ENCODE measurements at regions not wholly inside any gene's neighbourhood (a gene's known extent, or its start where the extent isn't known, plus 50 kb on each side); places are given as distances from the start of the nearest gene placed in this dataset.
"Not testable (repeated sequence)": the region's sequence is repeated elsewhere in the genome, so short reads cannot be mapped to it uniquely, and the experiment has no call there.

- H3K4me1 ChIP-seq (ENCODE audit: insufficient read depth, low read length), result no peaks in the 10 kb centered on the region
- no peak overlapping the region for H3K4me3 ChIP-seq (ENCODE audit: low read depth in 1 of 2, low read length in 2 of 2)
- H3K27ac ChIP-seq (ENCODE audit: low read depth, low read length), result no peak overlapping the region
- no peaks in the 10 kb centered on the region for H3K36me3 ChIP-seq (ENCODE audit: insufficient read depth, low read length)
- no peaks in the 10 kb centered on the region for H3K27me3 ChIP-seq (ENCODE audit: control insufficient read depth in 1 of 2, insufficient read depth in 2 of 2, low read length in 2 of 2)
- H3K9me3 ChIP-seq (ENCODE audit: low read length), result no peaks in the 10 kb centered on the region
- no peak overlapping the region for H3K9ac ChIP-seq (ENCODE audit: low read length)
Observed at GRCh38 chr13:81138353-81138980, 797.5 kb upstream of the SPRY2 start.

- Histone ChIP-seq H3K9ac (ENCODE audit: low read length) (no peak overlapping the region), H3K9me3 (ENCODE audit: low read length) (no peaks in the 10 kb centered on the region), H3K4me3 (ENCODE audit: low read depth in 1 of 2, low read length in 2 of 2) (no peak overlapping the region), H3K27ac (ENCODE audit: low read depth, low read length) (no peak overlapping the region), H3K4me1 (ENCODE audit: insufficient read depth, low read length) (no peaks in the 10 kb centered on the region), H3K27me3 (ENCODE audit: control insufficient read depth in 1 of 2, insufficient read depth in 2 of 2, low read length in 2 of 2) (no peaks in the 10 kb centered on the region), H3K36me3 (ENCODE audit: insufficient read depth, low read length) (no peaks in the 10 kb centered on the region)
Observed at GRCh38 chr13:81133066-81133465, 792.1 kb upstream of the SPRY2 start.

- Histone ChIP-seq H3K36me3 (ENCODE audit: insufficient read depth, low read length) (no peaks in the 10 kb centered on the region), H3K4me3 (ENCODE audit: low read depth in 1 of 2, low read length in 2 of 2) (no peak overlapping the region), H3K9me3 (ENCODE audit: low read length) (no peaks in the 10 kb centered on the region), H3K4me1 (ENCODE audit: insufficient read depth, low read length) (no peaks in the 10 kb centered on the region), H3K9ac (ENCODE audit: low read length) (no peak overlapping the region), H3K27ac (ENCODE audit: low read depth, low read length) (no peak overlapping the region), H3K27me3 (ENCODE audit: control insufficient read depth in 1 of 2, insufficient read depth in 2 of 2, low read length in 2 of 2) (no peaks in the 10 kb centered on the region)
Observed at GRCh38 chr13:81117416-81117815, 776.5 kb upstream of the SPRY2 start.

GRCh38 chr13:81116461-81117282, 775.7 kb upstream of the SPRY2 start:
- Histone ChIP-seq H3K4me1 (ENCODE audit: insufficient read depth, low read length) (no peaks in the 10 kb centered on the region), H3K36me3 (ENCODE audit: insufficient read depth, low read length) (no peaks in the 10 kb centered on the region), H3K9me3 (ENCODE audit: low read length) (no peaks in the 10 kb centered on the region), H3K9ac (ENCODE audit: low read length) (no peak overlapping the region), H3K27ac (ENCODE audit: low read depth, low read length) (no peak overlapping the region), H3K27me3 (ENCODE audit: control insufficient read depth in 1 of 2, insufficient read depth in 2 of 2, low read length in 2 of 2) (no peaks in the 10 kb centered on the region), H3K4me3 (ENCODE audit: low read depth in 1 of 2, low read length in 2 of 2) (no peak overlapping the region)

- H3K27me3 ChIP-seq (ENCODE audit: control insufficient read depth in 1 of 2, insufficient read depth in 2 of 2, low read length in 2 of 2), result no peaks in the 10 kb centered on the region
- no peak overlapping the region for H3K4me3 ChIP-seq (ENCODE audit: low read depth in 1 of 2, low read length in 2 of 2)
- H3K27ac ChIP-seq (ENCODE audit: low read depth, low read length), result no peak overlapping the region
- H3K9ac ChIP-seq (ENCODE audit: low read length), result no peak overlapping the region
- no peaks in the 10 kb centered on the region for H3K4me1 ChIP-seq (ENCODE audit: insufficient read depth, low read length)
- no peaks in the 10 kb centered on the region for H3K36me3 ChIP-seq (ENCODE audit: insufficient read depth, low read length)
- H3K9me3 ChIP-seq (ENCODE audit: low read length), result no peaks in the 10 kb centered on the region
Observed at GRCh38 chr13:81109026-81109425, 768.1 kb upstream of the SPRY2 start.

GRCh38 chr13:81106348-81106747, 765.4 kb upstream of the SPRY2 start:
- Histone ChIP-seq H3K27ac (ENCODE audit: low read depth, low read length) (no peak overlapping the region), H3K27me3 (ENCODE audit: control insufficient read depth in 1 of 2, insufficient read depth in 2 of 2, low read length in 2 of 2) (no peaks in the 10 kb centered on the region), H3K36me3 (ENCODE audit: insufficient read depth, low read length) (no peaks in the 10 kb centered on the region), H3K9me3 (ENCODE audit: low read length) (no peaks in the 10 kb centered on the region), H3K9ac (ENCODE audit: low read length) (no peak overlapping the region), H3K4me1 (ENCODE audit: insufficient read depth, low read length) (no peaks in the 10 kb centered on the region), H3K4me3 (ENCODE audit: low read depth in 1 of 2, low read length in 2 of 2) (no peak overlapping the region)

GRCh38 chr13:81104035-81104715, 763.2 kb upstream of the SPRY2 start:
- H3K36me3 ChIP-seq (ENCODE audit: insufficient read depth, low read length), result no peaks in the 10 kb centered on the region

GRCh38 chr13:81102066-81102465, 761.1 kb upstream of the SPRY2 start:
- not testable (repeated sequence) for H3K4me1 ChIP-seq (ENCODE audit: insufficient read depth, low read length); H3K27me3 ChIP-seq (ENCODE audit: control insufficient read depth in 1 of 2, insufficient read depth in 2 of 2, low read length in 2 of 2); H3K36me3 ChIP-seq (ENCODE audit: insufficient read depth, low read length)

More at GRCh38 chr13:81104035-81104715, 763.2 kb upstream of the SPRY2 start:
- Histone ChIP-seq H3K4me3 (ENCODE audit: low read depth in 1 of 2, low read length in 2 of 2) (no peak overlapping the region), H3K9ac (ENCODE audit: low read length) (no peak overlapping the region), H3K27me3 (ENCODE audit: control insufficient read depth in 1 of 2, insufficient read depth in 2 of 2, low read length in 2 of 2) (no peaks in the 10 kb centered on the region), H3K27ac (ENCODE audit: low read depth, low read length) (no peak overlapping the region), H3K4me1 (ENCODE audit: insufficient read depth, low read length) (no peaks in the 10 kb centered on the region), H3K9me3 (ENCODE audit: low read length) (no peaks in the 10 kb centered on the region)

GRCh38 chr13:81089371-81090157, 748.6 kb upstream of the SPRY2 start:
- Histone ChIP-seq H3K4me1 (ENCODE audit: insufficient read depth, low read length) (no peaks in the 10 kb centered on the region), H3K36me3 (ENCODE audit: insufficient read depth, low read length) (no peaks in the 10 kb centered on the region), H3K27ac (ENCODE audit: low read depth, low read length) (no peak overlapping the region), H3K9ac (ENCODE audit: low read length) (no peak overlapping the region), H3K9me3 (ENCODE audit: low read length) (no peaks in the 10 kb centered on the region), H3K27me3 (ENCODE audit: control insufficient read depth in 1 of 2, insufficient read depth in 2 of 2, low read length in 2 of 2) (no peaks in the 10 kb centered on the region), H3K4me3 (ENCODE audit: low read depth in 1 of 2, low read length in 2 of 2) (no peak overlapping the region)

More at GRCh38 chr13:81102066-81102465, 761.1 kb upstream of the SPRY2 start:
- H3K9me3 ChIP-seq (ENCODE audit: low read length); H3K9ac ChIP-seq (ENCODE audit: low read length); H3K4me3 ChIP-seq (ENCODE audit: low read depth in 1 of 2, low read length in 2 of 2); H3K27ac ChIP-seq (ENCODE audit: low read depth, low read length): not testable (repeated sequence)

GRCh38 chr13:81080911-81081454, 740.1 kb upstream of the SPRY2 start:
- Histone ChIP-seq H3K4me1 (ENCODE audit: insufficient read depth, low read length) (no peaks in the 10 kb centered on the region), H3K36me3 (ENCODE audit: insufficient read depth, low read length) (no peaks in the 10 kb centered on the region), H3K4me3 (ENCODE audit: low read depth in 1 of 2, low read length in 2 of 2) (no peak overlapping the region), H3K27me3 (ENCODE audit: control insufficient read depth in 1 of 2, insufficient read depth in 2 of 2, low read length in 2 of 2) (no peaks in the 10 kb centered on the region), H3K9ac (ENCODE audit: low read length) (no peak overlapping the region), H3K27ac (ENCODE audit: low read depth, low read length) (no peak overlapping the region), H3K9me3 (ENCODE audit: low read length) (no peaks in the 10 kb centered on the region)

GRCh38 chr13:81078048-81078447, 737.1 kb upstream of the SPRY2 start:
- no peak overlapping the region for H3K4me3 ChIP-seq (ENCODE audit: low read depth in 1 of 2, low read length in 2 of 2)
- no peaks in the 10 kb centered on the region for H3K36me3 ChIP-seq (ENCODE audit: insufficient read depth, low read length)
- no peak overlapping the region for H3K27ac ChIP-seq (ENCODE audit: low read depth, low read length)

More at GRCh38 chr13:81078048-81078447, 737.1 kb upstream of the SPRY2 start:
- H3K4me1 ChIP-seq (ENCODE audit: insufficient read depth, low read length), result no peaks in the 10 kb centered on the region
- H3K27me3 ChIP-seq (ENCODE audit: control insufficient read depth in 1 of 2, insufficient read depth in 2 of 2, low read length in 2 of 2), result no peaks in the 10 kb centered on the region
- no peak overlapping the region for H3K9ac ChIP-seq (ENCODE audit: low read length)
- H3K9me3 ChIP-seq (ENCODE audit: low read length), result no peaks in the 10 kb centered on the region

All from muscle layer of colon (tissue), 2 donors.